ENCODE measurements at regions not wholly inside any gene's neighbourhood (a gene's known extent, or its start where the extent isn't known, plus 50 kb on each side); places are given as distances from the start of the nearest gene placed in this dataset.

DNA sequence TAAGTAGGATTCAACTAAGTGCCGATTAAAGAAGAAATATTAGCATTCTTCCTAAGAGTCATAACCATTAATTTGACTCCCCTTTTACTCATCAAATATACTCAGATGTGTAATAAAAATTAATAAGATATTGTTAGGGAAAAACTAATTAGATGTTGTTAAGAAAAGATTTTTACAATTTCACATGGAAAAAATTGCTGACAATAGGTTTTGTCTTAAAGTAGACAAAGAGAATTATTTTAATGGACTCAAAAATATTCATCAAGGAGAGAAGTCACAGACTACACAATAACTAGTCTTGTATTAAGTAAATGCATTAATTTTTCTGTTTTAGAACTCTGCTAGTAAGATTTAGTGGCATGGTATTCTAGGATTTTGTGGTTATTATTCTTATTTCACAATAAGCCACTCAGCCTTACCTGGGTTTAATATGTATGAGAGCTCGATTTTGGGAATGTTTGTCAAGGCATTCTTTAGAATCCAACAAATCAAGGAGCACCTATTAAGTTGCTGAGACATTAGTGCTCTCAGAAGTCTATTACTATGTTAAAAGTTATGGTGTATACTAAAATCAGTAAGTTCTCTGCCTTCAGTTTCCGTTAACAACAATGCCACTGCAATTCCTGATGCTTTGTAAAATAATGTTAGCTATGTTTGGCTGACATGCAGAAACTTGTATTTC lies 110.2 kb upstream of the UGT8 start:
- TF ChIP-seq CTCF (IDR thresholded peaks at IDR 0.05) (no peak), POLR2A (IDR thresholded peaks at IDR 0.05) (no peak), EP300 (IDR thresholded peaks at IDR 0.05) (no peak)
